ENCODE measurements at regions not wholly inside any gene's neighbourhood (a gene's known extent, or its start where the extent isn't known, plus 50 kb on each side); places are given as distances from the start of the nearest gene placed in this dataset.

DNA sequence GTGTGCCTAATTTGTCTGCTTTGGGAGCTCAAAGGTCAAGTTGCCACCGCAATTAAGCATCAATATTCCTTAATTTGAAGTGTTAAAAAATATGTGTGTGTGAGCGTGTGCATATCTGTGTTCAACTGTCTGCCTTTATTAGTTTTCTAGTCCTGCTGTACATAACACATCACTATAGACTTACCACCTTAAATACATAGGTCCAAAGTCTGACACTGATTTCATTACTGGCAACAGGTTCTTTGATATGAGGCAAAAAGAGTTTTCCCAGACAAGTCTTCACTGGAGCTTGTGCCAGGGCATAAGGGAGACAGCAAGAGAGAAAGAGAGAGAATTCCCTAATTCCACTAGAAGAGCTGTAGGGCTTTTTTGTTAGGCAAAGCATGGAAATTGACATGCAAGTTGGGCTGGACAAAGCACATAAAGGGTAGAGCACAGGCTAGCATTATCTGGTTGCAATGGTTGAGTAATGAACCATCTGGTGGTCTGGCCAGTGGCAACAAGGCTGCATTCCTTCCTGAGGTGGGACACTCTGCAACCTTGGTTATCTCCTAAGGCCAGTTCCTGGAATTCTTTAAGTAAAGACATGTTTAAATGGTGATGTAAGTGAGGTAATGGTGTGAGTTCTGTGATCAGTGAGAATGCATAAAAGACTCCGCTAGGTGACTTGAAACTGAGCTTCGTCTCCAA is 457.2 kb upstream of the ADAMTS5 start:
- DNase-seq (ENCODE audit: low read depth), result no peak

DNA sequence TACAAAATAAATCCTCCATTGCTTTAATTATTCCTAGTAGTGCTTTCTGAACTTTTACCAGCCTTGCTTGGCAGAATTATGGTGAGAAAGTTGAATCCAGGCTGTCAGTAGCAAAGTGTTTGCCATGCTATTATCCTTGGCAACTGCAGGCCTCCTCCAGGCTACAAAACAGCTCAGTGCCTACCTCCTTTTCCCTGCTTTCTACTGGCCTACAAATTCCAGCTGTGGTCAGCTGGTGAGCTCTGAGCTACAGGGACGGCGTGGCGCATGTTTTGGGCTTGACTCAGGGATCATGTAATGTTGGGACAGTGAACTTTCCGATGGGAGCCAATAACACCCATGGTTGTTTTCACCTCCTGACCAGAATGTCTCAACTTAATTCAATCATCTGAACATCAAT is 456.1 kb upstream of the ADAMTS5 start:
- DNase-seq (ENCODE audit: low read depth), result no peak
- no peak overlapping the region for H3K4me3 ChIP-seq (ENCODE audit: low read depth, low read length)
- TF ChIP-seq, protein P1, sequence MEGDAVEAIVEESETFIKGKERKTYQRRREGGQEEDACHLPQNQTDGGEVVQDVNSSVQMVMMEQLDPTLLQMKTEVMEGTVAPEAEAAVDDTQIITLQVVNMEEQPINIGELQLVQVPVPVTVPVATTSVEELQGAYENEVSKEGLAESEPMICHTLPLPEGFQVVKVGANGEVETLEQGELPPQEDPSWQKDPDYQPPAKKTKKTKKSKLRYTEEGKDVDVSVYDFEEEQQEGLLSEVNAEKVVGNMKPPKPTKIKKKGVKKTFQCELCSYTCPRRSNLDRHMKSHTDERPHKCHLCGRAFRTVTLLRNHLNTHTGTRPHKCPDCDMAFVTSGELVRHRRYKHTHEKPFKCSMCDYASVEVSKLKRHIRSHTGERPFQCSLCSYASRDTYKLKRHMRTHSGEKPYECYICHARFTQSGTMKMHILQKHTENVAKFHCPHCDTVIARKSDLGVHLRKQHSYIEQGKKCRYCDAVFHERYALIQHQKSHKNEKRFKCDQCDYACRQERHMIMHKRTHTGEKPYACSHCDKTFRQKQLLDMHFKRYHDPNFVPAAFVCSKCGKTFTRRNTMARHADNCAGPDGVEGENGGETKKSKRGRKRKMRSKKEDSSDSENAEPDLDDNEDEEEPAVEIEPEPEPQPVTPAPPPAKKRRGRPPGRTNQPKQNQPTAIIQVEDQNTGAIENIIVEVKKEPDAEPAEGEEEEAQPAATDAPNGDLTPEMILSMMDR (IDR thresholded peaks at IDR 0.05; ENCODE audit: low read depth, low read length), result no peak
- TF ChIP-seq MYC (IDR thresholded peaks at IDR 0.05; ENCODE audit: low read depth, low read length), result no peak
- TF ChIP-seq POLR2A (IDR thresholded peaks at IDR 0.05; ENCODE audit: extremely low read depth, insufficient read length), result no peak
- TF ChIP-seq, protein P2, sequence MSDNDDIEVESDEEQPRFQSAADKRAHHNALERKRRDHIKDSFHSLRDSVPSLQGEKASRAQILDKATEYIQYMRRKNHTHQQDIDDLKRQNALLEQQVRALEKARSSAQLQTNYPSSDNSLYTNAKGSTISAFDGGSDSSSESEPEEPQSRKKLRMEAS (IDR thresholded peaks at IDR 0.05; ENCODE audit: low read depth, low read length), result no peak

More for the DNA sequence above, 457.2 kb upstream of the ADAMTS5 start:
- TF ChIP-seq MYC (IDR thresholded peaks at IDR 0.05; ENCODE audit: low read depth, low read length), result no peak
- no peak for TF ChIP-seq POLR2A (IDR thresholded peaks at IDR 0.05; ENCODE audit: extremely low read depth, insufficient read length)
- TF ChIP-seq, protein P2 (IDR thresholded peaks at IDR 0.05; ENCODE audit: low read depth, low read length), result no peak
- TF ChIP-seq, protein P1 (IDR thresholded peaks at IDR 0.05; ENCODE audit: low read depth, low read length), result no peak
- no peak overlapping the region for H3K4me3 ChIP-seq (ENCODE audit: low read depth, low read length)

DNA sequence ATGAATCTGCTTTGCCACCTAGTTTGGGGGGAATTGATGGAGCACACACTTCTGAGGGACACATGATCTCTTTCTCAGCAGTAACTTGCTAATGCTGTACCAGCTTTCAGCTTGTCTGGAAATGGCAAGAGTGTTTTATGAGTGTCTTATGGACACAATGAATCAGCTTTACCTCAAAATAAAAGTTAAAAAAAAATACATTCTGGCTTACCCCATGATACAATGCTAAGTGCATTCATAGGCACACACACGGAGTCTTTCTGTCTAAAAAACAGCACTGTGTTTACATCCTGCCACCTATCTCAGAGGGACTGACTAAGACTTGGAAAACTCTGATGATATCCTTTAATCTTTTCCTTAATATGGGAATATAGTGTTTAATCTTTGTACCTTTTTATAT is 455.5 kb upstream of the ADAMTS5 start:
- H3K4me3 ChIP-seq (ENCODE audit: low read depth, low read length), result no peak overlapping the region
- DNase-seq (ENCODE audit: low read depth), result no peak
- TF ChIP-seq POLR2A (IDR thresholded peaks at IDR 0.05; ENCODE audit: extremely low read depth, insufficient read length) (no peak), MYC (IDR thresholded peaks at IDR 0.05; ENCODE audit: low read depth, low read length) (no peak)
- TF ChIP-seq, protein P1 (IDR thresholded peaks at IDR 0.05; ENCODE audit: low read depth, low read length), result no peak
- TF ChIP-seq, protein P2 (IDR thresholded peaks at IDR 0.05; ENCODE audit: low read depth, low read length), result no peak

DNA sequence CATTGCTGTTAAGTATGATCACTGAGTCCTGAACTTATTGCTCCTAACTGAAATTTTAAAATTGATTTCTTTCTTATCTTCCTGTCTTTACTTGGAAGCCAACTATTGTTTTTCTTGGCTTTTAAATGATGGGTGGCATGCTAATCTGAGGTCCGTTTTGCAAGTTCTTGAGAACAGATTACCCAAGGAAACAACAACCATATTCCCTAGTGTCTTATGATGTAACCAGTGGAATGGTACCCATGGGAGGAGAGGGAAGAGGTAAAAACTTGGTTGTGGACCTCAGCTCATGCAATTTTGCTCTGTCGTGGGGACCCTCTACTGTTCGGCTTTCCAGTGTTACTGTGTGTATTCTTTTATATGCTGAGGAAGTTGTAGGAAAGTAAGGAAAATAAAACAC is 454.8 kb upstream of the ADAMTS5 start:
- no peak overlapping the region for H3K4me3 ChIP-seq (ENCODE audit: low read depth, low read length)
- DNase-seq (ENCODE audit: low read depth), result no peak
- TF ChIP-seq MYC (IDR thresholded peaks at IDR 0.05; ENCODE audit: low read depth, low read length) (no peak), POLR2A (IDR thresholded peaks at IDR 0.05; ENCODE audit: extremely low read depth, insufficient read length) (no peak)
- TF ChIP-seq, protein P2 (IDR thresholded peaks at IDR 0.05; ENCODE audit: low read depth, low read length), result no peak
- TF ChIP-seq, protein P1 (IDR thresholded peaks at IDR 0.05; ENCODE audit: low read depth, low read length), result no peak

DNA sequence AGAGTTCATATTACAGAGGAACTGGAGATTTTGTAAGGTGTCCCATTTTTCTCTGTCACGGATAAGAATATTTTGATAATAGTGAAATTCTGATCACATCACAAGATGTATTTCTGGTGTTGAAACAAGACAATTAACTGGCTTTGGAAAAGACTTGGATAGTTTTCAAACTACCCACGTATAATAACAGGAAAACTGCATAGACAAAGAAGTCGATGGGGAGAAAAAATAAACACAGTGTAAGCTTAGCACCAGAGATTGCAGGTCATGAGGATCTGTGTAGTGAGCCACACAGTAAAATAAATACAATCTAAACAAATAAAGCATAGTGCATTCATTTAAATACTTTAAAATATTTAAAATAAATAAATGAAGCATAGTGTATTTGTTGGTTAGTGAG is 452.3 kb upstream of the ADAMTS5 start:
- DNase-seq (ENCODE audit: low read depth), result no peak
- TF ChIP-seq, protein P2 (IDR thresholded peaks at IDR 0.05; ENCODE audit: low read depth, low read length), result no peak
- TF ChIP-seq MYC (IDR thresholded peaks at IDR 0.05; ENCODE audit: low read depth, low read length), result no peak
- no peak for TF ChIP-seq POLR2A (IDR thresholded peaks at IDR 0.05; ENCODE audit: extremely low read depth, insufficient read length)
- TF ChIP-seq, protein P1 (IDR thresholded peaks at IDR 0.05; ENCODE audit: low read depth, low read length), result no peak
- H3K4me3 ChIP-seq (ENCODE audit: low read depth, low read length), result no peak overlapping the region

Data from NB4 (cell line).